ENCODE measurements at regions not wholly inside any gene's neighbourhood (a gene's known extent, or its start where the extent isn't known, plus 50 kb on each side); places are given as distances from the start of the nearest gene placed in this dataset.
"Not testable (repeated sequence)": the region's sequence is repeated elsewhere in the genome, so short reads cannot be mapped to it uniquely, and the experiment has no call there.

- no peak for DNase-seq (ENCODE audit: low read depth, low spot score)
- in situ Hi-C loops (cut with HindIII; ENCODE audit: low pct_unique_long_range_greater_than_20kb, low sequenced_read_pairs): no loop called here
These were observed 128.4 kb upstream of the TNRC6C start for GRCh38 chr17:77829843-77830799.

- DNase-seq (ENCODE audit: low read depth, low spot score): no peak
These were observed 127.6 kb upstream of the TNRC6C start for GRCh38 chr17:77830816-77831473.

GRCh38 chr17:77831474-77832179 is 126.9 kb upstream of the TNRC6C start:
- no peak for DNase-seq (ENCODE audit: low read depth, low spot score)
- in situ Hi-C loops (cut with HindIII; ENCODE audit: low pct_unique_long_range_greater_than_20kb, low sequenced_read_pairs): no loop called here

More at GRCh38 chr17:77830816-77831473, 127.6 kb upstream of the TNRC6C start:
- in situ Hi-C loops (cut with HindIII; ENCODE audit: low pct_unique_long_range_greater_than_20kb, low sequenced_read_pairs): no loop called here

- in situ Hi-C loops (cut with HindIII; ENCODE audit: low pct_unique_long_range_greater_than_20kb, low sequenced_read_pairs): no loop called here
- DNase-seq (ENCODE audit: low read depth, low spot score): no peak
These were observed 126.3 kb upstream of the TNRC6C start for GRCh38 chr17:77832180-77832560.

- DNase-seq (ENCODE audit: low read depth, low spot score): no peak
- in situ Hi-C loops (cut with HindIII; ENCODE audit: low pct_unique_long_range_greater_than_20kb, low sequenced_read_pairs): no loop called here
These were observed 124.7 kb upstream of the TNRC6C start for GRCh38 chr17:77833769-77834168.

GRCh38 chr17:77834170-77835115 is 124.1 kb upstream of the TNRC6C start:
- in situ Hi-C loops (cut with HindIII; ENCODE audit: low pct_unique_long_range_greater_than_20kb, low sequenced_read_pairs): no loop called here

GRCh38 chr17:77836557-77837041 is 121.9 kb upstream of the TNRC6C start:
- DNase-seq (ENCODE audit: low read depth, low spot score): no peak
- in situ Hi-C loops (cut with HindIII; ENCODE audit: low pct_unique_long_range_greater_than_20kb, low sequenced_read_pairs): no loop called here

More at GRCh38 chr17:77834170-77835115, 124.1 kb upstream of the TNRC6C start:
- peak; percentile 79 for DNase-seq (ENCODE audit: low read depth, low spot score)

GRCh38 chr17:77837072-77837471 is 121.4 kb upstream of the TNRC6C start:
- DNase-seq (ENCODE audit: low read depth, low spot score); in situ Hi-C loops (cut with HindIII; ENCODE audit: low pct_unique_long_range_greater_than_20kb, low sequenced_read_pairs): not testable (repeated sequence)

- in situ Hi-C loops (cut with HindIII; ENCODE audit: low pct_unique_long_range_greater_than_20kb, low sequenced_read_pairs): no loop called here
- DNase-seq (ENCODE audit: low read depth, low spot score): no peak
These were observed 120.6 kb upstream of the TNRC6C start for GRCh38 chr17:77837917-77838316.

GRCh38 chr17:77838748-77839697 is 119.5 kb upstream of the TNRC6C start:
- in situ Hi-C loops (cut with HindIII; ENCODE audit: low pct_unique_long_range_greater_than_20kb, low sequenced_read_pairs): no loop called here
- no peak for DNase-seq (ENCODE audit: low read depth, low spot score)

GRCh38 chr17:77839698-77840512 is 118.6 kb upstream of the TNRC6C start:
- in situ Hi-C loops (cut with HindIII; ENCODE audit: low pct_unique_long_range_greater_than_20kb, low sequenced_read_pairs): no loop called here
- no peak for DNase-seq (ENCODE audit: low read depth, low spot score)

GRCh38 chr17:77840513-77841165 is 117.9 kb upstream of the TNRC6C start:
- in situ Hi-C loops (cut with HindIII; ENCODE audit: low pct_unique_long_range_greater_than_20kb, low sequenced_read_pairs): no loop called here
- DNase-seq (ENCODE audit: low read depth, low spot score): no peak

GRCh38 chr17:77841742-77842527 is 116.6 kb upstream of the TNRC6C start:
- no peak for DNase-seq (ENCODE audit: low read depth, low spot score)
- in situ Hi-C loops (cut with HindIII; ENCODE audit: low pct_unique_long_range_greater_than_20kb, low sequenced_read_pairs): no loop called here

GRCh38 chr17:77842528-77843147 is 115.9 kb upstream of the TNRC6C start:
- in situ Hi-C loops (cut with HindIII; ENCODE audit: low pct_unique_long_range_greater_than_20kb, low sequenced_read_pairs): no loop called here
- DNase-seq (ENCODE audit: low read depth, low spot score): no peak
